GM12878 (cell line): ENCODE measurements at regions not wholly inside any gene's neighbourhood (a gene's known extent, or its start where the extent isn't known, plus 50 kb on each side); places are given as distances from the start of the nearest gene placed in this dataset.

Experiments
- ATAC-seq: fragments of 200-7000 bp; cut with Tn5 transposase; 3 replicates; pipeline ENCODE4 v1.9.1; 2020; ENCODE audit warnings: mild to moderate bottlenecking, moderate library complexity
- BruUV-seq: library from RNA; stranded (reverse); fragments of 400-500 nt; replicated peaks from 2 replicates; lab custom pipeline; 2021; lab: Mats Ljungman, UMichigan
- CTCF ChIA-PET: fragments of 300-600 bp; sonication (Branson Sonifier 250); formaldehyde crosslinking; extraction: SDS; loops from one replicate; lab custom pipeline; 2021; ENCODE audit warnings: inconsistent platforms; lab: Yijun Ruan, JAX
- POLR2A ChIA-PET: fragments of 350-600 bp; formaldehyde crosslinking; extraction: SDS; loops from one replicate; lab custom pipeline; 2021; ENCODE audit warnings: inconsistent platforms; lab: Charles Lee
- RAD21 ChIA-PET: fragments of 300-600 bp; sonication (Branson Sonifier 250); formaldehyde crosslinking; loops from one replicate; lab custom pipeline; 2023; ENCODE audit warnings: antibody characterized with exemption; ENCODE audit not compliant: unreplicated experiment; lab: Charles Lee
- SMC1A ChIA-PET: fragments of 300-600 bp; sonication (Branson Sonifier 250); formaldehyde crosslinking; loops from one replicate; lab custom pipeline; 2023; ENCODE audit not compliant: unreplicated experiment, uncharacterized antibody; lab: Charles Lee
- DNase-seq: peaks from one replicate; pipeline ENCODE4 v3.0.0-alpha.2; 2011; ENCODE audit warnings: low read depth, low spot score
- FAIRE-seq: peaks from 3 replicates; lab custom pipeline; 2011; peaks lifted over from hg19 to GRCh38; lab: Jason Lieb, UNC
- H2AFZ ChIP-seq: 2 replicates; pipeline ENCODE4 v1.6.0; 2011; ENCODE audit warnings: low read depth, low read length, control low read depth; ENCODE audit not compliant: control insufficient read depth
- H3K27ac ChIP-seq: 2 replicates; pipeline ENCODE4 v1.5.1; 2011; ENCODE audit warnings: control low read depth; ENCODE audit not compliant: control insufficient read depth, insufficient read depth
- H3K27me3 ChIP-seq, 2 experiments: replicated peaks in 1 of 2; 2 replicates each; pipeline versions ENCODE4 v1.6.0 to v1.6.1; 2011; ENCODE audit warnings: low read length in 1 of 2; ENCODE audit not compliant: control insufficient read depth in 2 of 2, insufficient read depth in 2 of 2
- H3K36me3 ChIP-seq, 2 experiments: 2 replicates each; pipeline ENCODE4 v1.5.1; 2011; ENCODE audit warnings: low read length in 1 of 2; ENCODE audit not compliant: control insufficient read depth in 2 of 2, insufficient read depth in 2 of 2
- H3K4me1 ChIP-seq: 2 replicates; pipeline ENCODE4 v1.6.1; 2011; ENCODE audit warnings: mild to moderate bottlenecking, low read length, moderate library complexity, mixed read lengths; ENCODE audit not compliant: control insufficient read depth, insufficient read depth
- H3K4me2 ChIP-seq: 2 replicates; pipeline ENCODE4 v1.6.0; 2011; ENCODE audit warnings: control low read depth; ENCODE audit not compliant: control insufficient read depth, insufficient read depth
- H3K4me3 ChIP-seq: fragments of 200-600 bp; sonication (generic); 2 replicates; pipeline ENCODE4 v1.5.1; 2016
- H3K79me2 ChIP-seq: 2 replicates; pipeline ENCODE4 v1.6.0; 2011; ENCODE audit warnings: low read length; ENCODE audit not compliant: control insufficient read depth, insufficient read depth
- H3K9ac ChIP-seq: 2 replicates; pipeline ENCODE4 v1.8.0; 2011; ENCODE audit warnings: low read length, control low read depth, mixed read lengths; ENCODE audit not compliant: control insufficient read depth, insufficient read depth
- H3K9me3 ChIP-seq: replicated peaks from 3 replicates; pipeline ENCODE4 v1.5.1; 2011; ENCODE audit warnings: mild to moderate bottlenecking, low read length; ENCODE audit not compliant: control insufficient read depth, insufficient read depth
- H4K20me1 ChIP-seq: 2 replicates; pipeline ENCODE4 v1.6.0; 2011; ENCODE audit not compliant: control insufficient read depth, insufficient read depth
- ATF2 ChIP-seq: IDR thresholded peaks from 2 replicates; pipeline ENCODE4 v1.6.1; 2012; ENCODE audit warnings: low read length, inconsistent platforms
- CHD1 ChIP-seq: IDR thresholded peaks from 2 replicates; pipeline ENCODE4 v1.6.1; 2012; ENCODE audit warnings: low read depth, low read length, improper control_type of control experiment
- IKZF1 ChIP-seq: fragments of 450-650 bp; conservative IDR thresholded peaks from 2 replicates; pipeline ENCODE4 v1.6.1; 2017; ENCODE audit warnings: antibody characterized with exemption, mild to moderate bottlenecking
- KDM1A ChIP-seq: fragments of 200-600 bp; sonication (generic); IDR thresholded peaks from 2 replicates; pipeline ENCODE4 v1.6.1; 2016; ENCODE audit warnings: borderline replicate concordance
- MEF2A ChIP-seq: IDR thresholded peaks from 2 replicates; pipeline ENCODE4 v1.6.1; 2011; ENCODE audit warnings: low read depth, mild to moderate bottlenecking, low read length, moderate library complexity; ENCODE audit not compliant: insufficient read depth
- MTA3 ChIP-seq: IDR thresholded peaks from 2 replicates; pipeline ENCODE4 v1.6.1; 2012; ENCODE audit warnings: low read length, inconsistent platforms, borderline replicate concordance
- NRF1 ChIP-seq: conservative IDR thresholded peaks from 2 replicates; pipeline ENCODE4 v1.6.1; 2011; ENCODE audit warnings: mild to moderate bottlenecking, low read depth, low read length, improper control_type of control experiment
- PAX5 ChIP-seq: IDR thresholded peaks from 2 replicates; pipeline ENCODE4 v1.6.1; 2011; ENCODE audit warnings: low read depth, low read length, borderline replicate concordance
- PAX8 ChIP-seq: fragments of 450-650 bp; IDR thresholded peaks from 2 replicates; pipeline ENCODE4 v1.6.1; 2017; ENCODE audit warnings: mild to moderate bottlenecking, moderate library complexity
- SUZ12 ChIP-seq: fragments of 200-600 bp; sonication (generic); IDR thresholded peaks from one replicate; pipeline ENCODE4 v1.6.1; 2018; ENCODE audit warnings: antibody characterized with exemption, mild to moderate bottlenecking; ENCODE audit not compliant: unreplicated experiment
- TBL1XR1 ChIP-seq: IDR thresholded peaks from 2 replicates; pipeline ENCODE4 v1.6.1; 2012; ENCODE audit warnings: low read depth, low read length, improper control_type of control experiment
- ZBTB4 ChIP-seq: fragments of 450-650 bp; formaldehyde crosslinking; IDR thresholded peaks from 2 replicates; pipeline ENCODE4 v1.4.0; 2022; ENCODE audit warnings: mild to moderate bottlenecking, moderate library complexity
- ZNF217 ChIP-seq: fragments of 450-650 bp; IDR thresholded peaks from 2 replicates; pipeline ENCODE4 v1.6.1; 2017; ENCODE audit warnings: antibody characterized with exemption, mild to moderate bottlenecking
- ZNF274 ChIP-seq: IDR thresholded peaks from one replicate; pipeline ENCODE4 v1.8.0; 2011; ENCODE audit not compliant: insufficient read length, insufficient read depth
- WGBS: methylation state at CpG from one replicate; pipeline ENCODE4 v1.1.6; 2016; ENCODE audit warnings: low lambda C conversion rate; ENCODE audit not compliant: insufficient replicate concordance, insufficient coverage; ENCODE audit errors: missing lambda C conversion rate; 5-methylcytosine and 5-hydroxymethylcytosine counted together
- in situ Hi-C: fragments of 300-500 bp; cut with MboI; formaldehyde crosslinking; loops from 9 replicates; pipeline ENCODE4 v1.14.3; 2018; ENCODE audit warnings: mixed read lengths
- intact Hi-C: fragments of 100-400 bp; cut with micrococcal nuclease; formaldehyde crosslinking; loops from one replicate; pipeline ENCODE4 v1.14.2; 2022; ENCODE audit not compliant: unreplicated experiment

GRCh38 chr1:239785576-239785975 is 306.1 kb upstream of the FMN2 start:
- Histone ChIP-seq H3K4me3 (no peak overlapping the region), H3K79me2 (no peaks in the 10 kb centered on the region), H3K4me1 (no peaks in the 10 kb centered on the region), H3K9me3 (no peaks in the 10 kb centered on the region), H3K27ac (no peak overlapping the region), H3K27me3 (no peaks in the 10 kb centered on the region), H3K9ac (no peak overlapping the region), H3K4me2 (no peak overlapping the region), H2AFZ (no peak overlapping the region), H4K20me1 (no peaks in the 10 kb centered on the region), H3K36me3 (no peaks in the 10 kb centered on the region)
- ChIA-PET RAD21 (no interaction called here), SMC1A (interaction anchor here (1.1 to 1.7 kb wide), 2 partner anchors 17 to 27 kb away, joined by 3 to 4 read pairs; no protein-coding TSS in a partner anchor), POLR2A (no interaction called here), CTCF (interaction anchor here (0.6 kb wide), 1 partner anchor 81 kb away, joined by 3 read pairs; no protein-coding TSS in a partner anchor)
- DNase-seq = no peak
- WGBS = 0% methylated on average over 1 of the region's 1 CpG
- ATAC-seq = no peak
- TF ChIP-seq ZBTB4 (CRISPR knock-in tag) (no peak), CHD1 (no peak)
- no peak for FAIRE-seq
- in situ Hi-C loops (no loop called here), intact Hi-C loops (no loop called here)
- BruUV-seq = no TSS peak

GRCh38 chr1:239786464-239786863 is 305.2 kb upstream of the FMN2 start:
- Histone ChIP-seq H3K27me3 (no peaks in the 10 kb centered on the region), H4K20me1 (no peaks in the 10 kb centered on the region), H2AFZ (no peak overlapping the region), H3K79me2 (no peaks in the 10 kb centered on the region), H3K9me3 (no peaks in the 10 kb centered on the region), H3K4me1 (no peaks in the 10 kb centered on the region), H3K4me2 (no peak overlapping the region), H3K36me3 (no peaks in the 10 kb centered on the region), H3K9ac (no peak overlapping the region), H3K27ac (no peak overlapping the region), H3K4me3 (no peak overlapping the region)
- ChIA-PET POLR2A (no interaction called here), SMC1A (interaction anchor here (1.7 kb wide), 1 partner anchor 28 kb away, joined by 4 read pairs; no protein-coding TSS in a partner anchor), RAD21 (no interaction called here), CTCF (no interaction called here)
- in situ Hi-C loops (no loop called here), intact Hi-C loops (no loop called here)
- DNase-seq (no peak), FAIRE-seq (no peak), ATAC-seq (no peak)
- WGBS = 54% methylated on average over 10 of the region's 10 CpGs
- no TSS peak for BruUV-seq
- TF ChIP-seq NRF1 (no peak), MEF2A (no peak), PAX8 (no peak), SUZ12 (no peak), ZNF274 (no peak), TBL1XR1 (no peak), ZNF217 (no peak), PAX5 (no peak), MTA3 (no peak), IKZF1 (no peak), ATF2 (no peak), KDM1A (no peak)
